Keratinocyte (primary cell): ENCODE measurements at regions not wholly inside any gene's neighbourhood (a gene's known extent, or its start where the extent isn't known, plus 50 kb on each side); places are given as distances from the start of the nearest gene placed in this dataset.

Experiments used
- DNase-seq: peaks from one replicate; pipeline ENCODE4 v3.0.0-alpha.2; 2011; ENCODE audit warnings: low read depth, missing footprints, low spot score
- FAIRE-seq: peaks from 2 replicates; lab custom pipeline; 2011; peaks lifted over from hg19 to GRCh38; lab: Jason Lieb, UNC
- H2AFZ ChIP-seq: 2 replicates; pipeline ENCODE4 v1.6.0; 2012; ENCODE audit warnings: low read length, control low read depth, inconsistent platforms; ENCODE audit not compliant: control insufficient read depth
- H3K27ac ChIP-seq: 2 replicates; pipeline ENCODE4 v1.5.1; 2011; ENCODE audit warnings: low read length; ENCODE audit not compliant: control insufficient read depth, insufficient read depth
- H3K27me3 ChIP-seq: 3 replicates; pipeline ENCODE4 v1.6.0; 2011; ENCODE audit warnings: low read length; ENCODE audit not compliant: control insufficient read depth, insufficient read depth; ENCODE audit errors: extremely low read depth
- H3K36me3 ChIP-seq, 2 experiments: 2 replicates in 1 of 2; 3 replicates in 1 of 2; pipeline ENCODE4 v1.5.1; 2011; ENCODE audit warnings: low read length in 2 of 2, mild to moderate bottlenecking in 1 of 2; ENCODE audit not compliant: control insufficient read depth in 2 of 2, insufficient read depth in 2 of 2; ENCODE audit errors: extremely low read depth in 1 of 2
- H3K4me1 ChIP-seq: 3 replicates; pipeline ENCODE4 v1.5.1; 2011; ENCODE audit warnings: low read length; ENCODE audit not compliant: control insufficient read depth, insufficient read depth; ENCODE audit errors: extremely low read depth
- H3K4me2 ChIP-seq: 3 replicates; pipeline ENCODE4 v1.6.0; 2011; ENCODE audit warnings: low read depth, low read length; ENCODE audit not compliant: control insufficient read depth, insufficient read depth; ENCODE audit errors: extremely low read depth
- H3K4me3 ChIP-seq, 3 experiments: fragments of 200-600 bp in 1 of 3; sonication (generic) in 1 of 3; 2 replicates in 2 of 3; 3 replicates in 1 of 3; pipeline ENCODE4 v1.5.1; 2011 to 2016; ENCODE audit warnings: low read length in 3 of 3, mild to moderate bottlenecking in 3 of 3, control low read depth in 2 of 3, inconsistent platforms in 1 of 3, low read depth in 1 of 3, mixed read lengths in 1 of 3, mixed run types in 1 of 3, moderate library complexity in 1 of 3; ENCODE audit not compliant: control insufficient read depth in 2 of 3, insufficient read depth in 2 of 3; ENCODE audit errors: extremely low read depth in 1 of 3
- H3K79me2 ChIP-seq: 2 replicates; pipeline ENCODE4 v1.6.0; 2012; ENCODE audit warnings: low read length; ENCODE audit not compliant: control insufficient read depth, insufficient read depth
- H3K9ac ChIP-seq: 3 replicates; pipeline ENCODE4 v1.6.0; 2011; ENCODE audit warnings: low read length; ENCODE audit not compliant: control insufficient read depth, insufficient read depth; ENCODE audit errors: extremely low read depth
- H3K9me1 ChIP-seq: 3 replicates; pipeline ENCODE4 v1.6.0; 2011; ENCODE audit warnings: low read length; ENCODE audit not compliant: control insufficient read depth, insufficient read depth; ENCODE audit errors: extremely low read depth
- H3K9me3 ChIP-seq: 2 replicates; pipeline ENCODE4 v1.5.1; 2012; ENCODE audit warnings: low read depth, low read length; ENCODE audit not compliant: control insufficient read depth
- H4K20me1 ChIP-seq: 3 replicates; pipeline ENCODE4 v1.6.0; 2011; ENCODE audit warnings: low read length; ENCODE audit not compliant: control insufficient read depth, insufficient read depth; ENCODE audit errors: extremely low read depth
- EZH2 ChIP-seq: IDR thresholded peaks from one replicate; pipeline ENCODE4 v1.6.1; 2012; ENCODE audit warnings: inconsistent platforms, mild to moderate bottlenecking, low read length, moderate library complexity
- dilution Hi-C: fragments of 300-500 bp; cut with MboI; formaldehyde crosslinking; loops from one replicate; pipeline ENCODE4 v1.7.0; 2020; ENCODE audit warnings: low sequenced_read_pairs; ENCODE audit not compliant: extremely low pct_ligation_motif_present
- TF ChIP-seq, protein P1 (sequence below), 3 experiments: IDR thresholded peaks in 1 of 3; conservative IDR thresholded peaks in 1 of 3; optimal IDR thresholded peaks in 1 of 3; 2 replicates in 2 of 3; 3 replicates in 1 of 3; pipeline versions ENCODE3 to v1.5.1; 2011; ENCODE audit warnings: low read length in 3 of 3, mild to moderate bottlenecking in 3 of 3, moderate library complexity in 2 of 3, control low read depth in 1 of 3, inconsistent platforms in 1 of 3; ENCODE audit not compliant: insufficient read depth in 2 of 3; ENCODE audit errors: extremely low read depth in 1 of 3

DNA sequence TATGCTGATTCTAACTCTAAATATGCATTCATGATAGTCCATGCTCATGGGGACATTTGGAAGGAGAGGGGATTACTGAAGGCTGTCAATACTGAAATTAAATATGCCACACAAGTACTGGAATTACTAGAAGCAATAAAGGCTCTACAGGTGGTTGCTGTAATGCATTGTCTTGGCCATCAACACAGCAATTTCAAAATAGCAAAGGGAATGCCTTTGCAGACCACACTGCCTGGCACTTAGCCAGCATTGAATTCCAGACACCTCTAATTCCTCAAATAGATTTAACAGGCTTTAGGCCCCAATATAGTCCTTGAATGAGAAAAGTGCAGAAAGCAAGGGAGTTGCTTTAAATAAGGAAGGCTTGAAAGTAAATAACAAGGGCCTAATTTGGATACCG is 115.8 kb upstream of the PLCL2 start:
- no peaks in the 10 kb centered on the region for H4K20me1 ChIP-seq
- no peaks in the 10 kb centered on the region for H3K9me1 ChIP-seq
- H3K4me3 ChIP-seq: no peak overlapping the region
- H3K27me3 ChIP-seq: no peaks in the 10 kb centered on the region
- H3K9me3 ChIP-seq: no peaks in the 10 kb centered on the region
- H3K4me2 ChIP-seq: no peak overlapping the region
- H3K4me1 ChIP-seq: no peaks in the 10 kb centered on the region
- no peak overlapping the region for H3K9ac ChIP-seq
- H3K27ac ChIP-seq: no peak overlapping the region
- H3K79me2 ChIP-seq: no peaks in the 10 kb centered on the region
- DNase-seq: no peak
- FAIRE-seq: no peak
- no peak overlapping the region for H2AFZ ChIP-seq
- H3K36me3 ChIP-seq: no peaks in the 10 kb centered on the region
- dilution Hi-C loops: no loop called here
- no peak for TF ChIP-seq EZH2
- TF ChIP-seq, protein P1, sequence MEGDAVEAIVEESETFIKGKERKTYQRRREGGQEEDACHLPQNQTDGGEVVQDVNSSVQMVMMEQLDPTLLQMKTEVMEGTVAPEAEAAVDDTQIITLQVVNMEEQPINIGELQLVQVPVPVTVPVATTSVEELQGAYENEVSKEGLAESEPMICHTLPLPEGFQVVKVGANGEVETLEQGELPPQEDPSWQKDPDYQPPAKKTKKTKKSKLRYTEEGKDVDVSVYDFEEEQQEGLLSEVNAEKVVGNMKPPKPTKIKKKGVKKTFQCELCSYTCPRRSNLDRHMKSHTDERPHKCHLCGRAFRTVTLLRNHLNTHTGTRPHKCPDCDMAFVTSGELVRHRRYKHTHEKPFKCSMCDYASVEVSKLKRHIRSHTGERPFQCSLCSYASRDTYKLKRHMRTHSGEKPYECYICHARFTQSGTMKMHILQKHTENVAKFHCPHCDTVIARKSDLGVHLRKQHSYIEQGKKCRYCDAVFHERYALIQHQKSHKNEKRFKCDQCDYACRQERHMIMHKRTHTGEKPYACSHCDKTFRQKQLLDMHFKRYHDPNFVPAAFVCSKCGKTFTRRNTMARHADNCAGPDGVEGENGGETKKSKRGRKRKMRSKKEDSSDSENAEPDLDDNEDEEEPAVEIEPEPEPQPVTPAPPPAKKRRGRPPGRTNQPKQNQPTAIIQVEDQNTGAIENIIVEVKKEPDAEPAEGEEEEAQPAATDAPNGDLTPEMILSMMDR (optimal IDR thresholded peaks at IDR 0.05 in 1 of 3, IDR thresholded peaks at IDR 0.05 in 1 of 3, conservative IDR thresholded peaks at IDR 0.05 in 1 of 3; ENCODE audit: extremely low read depth in 1 of 3, insufficient read depth in 2 of 3, low read length in 3 of 3): no peak

DNA sequence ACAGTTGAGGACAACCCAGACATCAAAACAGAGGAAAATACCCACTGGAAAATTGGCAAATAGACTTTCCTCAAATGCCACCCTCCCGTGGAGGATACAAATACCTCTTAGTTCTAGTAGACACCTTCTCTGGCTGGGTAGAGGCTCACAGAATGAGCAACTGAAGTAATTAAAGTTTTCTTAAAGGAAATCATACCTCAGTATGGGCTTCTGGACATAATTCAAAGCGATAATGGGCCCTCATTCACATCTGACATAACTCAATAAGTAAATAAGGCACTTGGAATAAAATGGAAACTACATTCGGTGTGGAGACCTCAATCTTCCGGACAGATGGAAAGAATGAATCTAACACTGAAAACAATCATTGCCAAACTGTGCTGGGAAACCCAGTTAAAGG is 115.2 kb upstream of the PLCL2 start:
- dilution Hi-C loops: no loop called here
- H3K79me2 ChIP-seq: no peaks in the 10 kb centered on the region
- H3K9ac ChIP-seq: no peak overlapping the region
- no peaks in the 10 kb centered on the region for H4K20me1 ChIP-seq
- no peaks in the 10 kb centered on the region for H3K9me3 ChIP-seq
- H3K27ac ChIP-seq: no peak overlapping the region
- H3K4me1 ChIP-seq: no peaks in the 10 kb centered on the region
- H3K27me3 ChIP-seq: no peaks in the 10 kb centered on the region
- H3K4me2 ChIP-seq: no peak overlapping the region
- no peaks in the 10 kb centered on the region for H3K9me1 ChIP-seq
- no peaks in the 10 kb centered on the region for H3K36me3 ChIP-seq
- H2AFZ ChIP-seq: no peak overlapping the region
- no peak overlapping the region for H3K4me3 ChIP-seq
- TF ChIP-seq, protein P1 (optimal IDR thresholded peaks at IDR 0.05 in 1 of 3, IDR thresholded peaks at IDR 0.05 in 1 of 3, conservative IDR thresholded peaks at IDR 0.05 in 1 of 3; ENCODE audit: extremely low read depth in 1 of 3, insufficient read depth in 2 of 3, low read length in 3 of 3): no peak
- TF ChIP-seq EZH2: no peak
- no peak for DNase-seq
- no peak for FAIRE-seq
